Mesendoderm (in vitro differentiated cells): ENCODE measurements at regions not wholly inside any gene's neighbourhood (a gene's known extent, or its start where the extent isn't known, plus 50 kb on each side); places are given as distances from the start of the nearest gene placed in this dataset.

Experiments
- DNase-seq: peaks from one replicate; pipeline ENCODE4 v3.0.0; 2013
- H2AK5ac ChIP-seq: 2 replicates; pipeline ENCODE4 v1.6.1; 2013; ENCODE audit warnings: low read length, inconsistent platforms
- H2BK120ac ChIP-seq: 2 replicates; pipeline ENCODE4 v1.6.1; 2013; ENCODE audit warnings: low read depth, mild to moderate bottlenecking, low read length, moderate library complexity, mixed read lengths
- H2BK15ac ChIP-seq: replicated peaks from 2 replicates; pipeline ENCODE4 v1.6.1; 2013; ENCODE audit warnings: low read depth, mild to moderate bottlenecking, moderate library complexity
- H2BK5ac ChIP-seq: 2 replicates; pipeline ENCODE4 v1.6.1; 2013; ENCODE audit warnings: low read length, inconsistent platforms
- H3K18ac ChIP-seq: 2 replicates; pipeline ENCODE4 v1.6.1; 2013; ENCODE audit warnings: mild to moderate bottlenecking, low read length, mixed read lengths
- H3K23ac ChIP-seq: one replicate; pipeline ENCODE4 v1.6.1; 2013; ENCODE audit warnings: low read length
- H3K27ac ChIP-seq: 2 replicates; pipeline ENCODE4 v1.5.1; 2013; ENCODE audit warnings: low read depth, mild to moderate bottlenecking, inconsistent platforms, low read length, moderate library complexity
- H3K27me3 ChIP-seq: 2 replicates; pipeline ENCODE4 v1.6.1; 2013; ENCODE audit warnings: low read length, control low read depth, mild to moderate bottlenecking, inconsistent platforms; ENCODE audit not compliant: insufficient read depth, poor library complexity
- H3K36me3 ChIP-seq: 2 replicates; pipeline ENCODE4 v1.6.1; 2013; ENCODE audit warnings: low read length, inconsistent platforms; ENCODE audit not compliant: control insufficient read depth, insufficient read depth
- H3K4ac ChIP-seq: one replicate; pipeline ENCODE4 v1.6.1; 2013; ENCODE audit warnings: low read depth, mild to moderate bottlenecking, low read length, moderate library complexity
- H3K4me1 ChIP-seq: 2 replicates; pipeline ENCODE4 v1.6.1; 2013; ENCODE audit warnings: low read depth, low read length, inconsistent platforms; ENCODE audit not compliant: control insufficient read depth
- H3K4me2 ChIP-seq: 2 replicates; pipeline ENCODE4 v1.6.1; 2013; ENCODE audit warnings: low read length
- H3K4me3 ChIP-seq: 2 replicates; pipeline ENCODE4 v1.5.1; 2013; ENCODE audit warnings: mild to moderate bottlenecking, low read length
- H3K56ac ChIP-seq: one replicate; pipeline ENCODE4 v1.6.1; 2013; ENCODE audit warnings: low read length
- H3K79me1 ChIP-seq: 2 replicates; pipeline ENCODE4 v1.6.1; 2013; ENCODE audit warnings: low read length, inconsistent platforms
- H3K79me2 ChIP-seq: 2 replicates; pipeline ENCODE4 v1.6.1; 2013; ENCODE audit warnings: mild to moderate bottlenecking, low read length; ENCODE audit not compliant: control insufficient read depth, insufficient read depth
- H3K9ac ChIP-seq: 2 replicates; pipeline ENCODE4 v1.6.1; 2013; ENCODE audit warnings: low read length, inconsistent platforms
- H4K5ac ChIP-seq: one replicate; pipeline ENCODE4 v1.6.1; 2013; ENCODE audit warnings: low read length
- H4K8ac ChIP-seq: one replicate; pipeline ENCODE4 v1.6.1; 2013; ENCODE audit warnings: low read depth, mild to moderate bottlenecking, control low read depth, low read length, moderate library complexity
- WGBS: extraction: QIAGEN DNeasy Blood & Tissue Kit; methylation state at CpG from one replicate; pipeline ENCODE4 v1.1.7; 2013; ENCODE audit warnings: low lambda C conversion rate, missing lambda C conversion rate; ENCODE audit not compliant: insufficient coverage; ENCODE audit errors: extremely low coverage; 5-methylcytosine and 5-hydroxymethylcytosine counted together

- no peak overlapping the region for H3K4me3 ChIP-seq
These were observed 684.3 kb downstream of the QKI start for GRCh38 chr6:164098857-164099267.

GRCh38 chr6:164097551-164098398, 683.3 kb downstream of the QKI start:
- no peaks in the 10 kb centered on the region for H3K79me1 ChIP-seq
- H3K23ac ChIP-seq, result no peak overlapping the region
- H3K79me2 ChIP-seq, result no peaks in the 10 kb centered on the region
- H3K27ac ChIP-seq, result no peak overlapping the region
- no peak overlapping the region for H4K5ac ChIP-seq
- H2AK5ac ChIP-seq, result no peak overlapping the region
- H2BK15ac ChIP-seq, result peak overlapping the region; percentile 86
- no peak overlapping the region for H3K9ac ChIP-seq
- H3K4me1 ChIP-seq, result peaks cover 7% of the 10 kb centered on the region
- H4K8ac ChIP-seq, result no peak overlapping the region
- H3K56ac ChIP-seq, result no peak overlapping the region
- no peak overlapping the region for H3K4me3 ChIP-seq
- WGBS, result no CpG with 5 or more reads among the region's 11 CpGs
- no peaks in the 10 kb centered on the region for H3K36me3 ChIP-seq
- no peaks in the 10 kb centered on the region for H3K27me3 ChIP-seq
- no peak overlapping the region for H2BK5ac ChIP-seq
- H3K4me2 ChIP-seq, result no peak overlapping the region
- H2BK120ac ChIP-seq, result no peak overlapping the region
- no peak overlapping the region for H3K4ac ChIP-seq
- DNase-seq, result peak; percentile 72
- H3K18ac ChIP-seq, result no peak overlapping the region

More at GRCh38 chr6:164098857-164099267, 684.3 kb downstream of the QKI start:
- Histone ChIP-seq H3K79me1 (no peaks in the 10 kb centered on the region), H3K23ac (no peak overlapping the region), H3K27me3 (no peaks in the 10 kb centered on the region), H2BK120ac (no peak overlapping the region), H3K4ac (no peak overlapping the region), H3K4me2 (no peak overlapping the region), H3K18ac (peak overlapping the region; percentile 44), H3K27ac (no peak overlapping the region), H4K5ac (no peak overlapping the region), H2BK15ac (no peak overlapping the region), H3K56ac (no peak overlapping the region), H4K8ac (no peak overlapping the region), H3K79me2 (no peaks in the 10 kb centered on the region), H3K9ac (no peak overlapping the region), H2BK5ac (no peak overlapping the region), H3K36me3 (no peaks in the 10 kb centered on the region), H2AK5ac (no peak overlapping the region), H3K4me1 (peaks cover 8% of the 10 kb centered on the region)
- WGBS, result no CpG with 5 or more reads among the region's 9 CpGs
- peak; percentile 89 for DNase-seq

- no peak overlapping the region for H3K27ac ChIP-seq
- no peaks in the 10 kb centered on the region for H3K79me2 ChIP-seq
- no peak overlapping the region for H3K4me2 ChIP-seq
- no peak overlapping the region for H2AK5ac ChIP-seq
- H2BK120ac ChIP-seq, result no peak overlapping the region
- no peak overlapping the region for H3K18ac ChIP-seq
- no peak overlapping the region for H3K4ac ChIP-seq
- no peak overlapping the region for H3K9ac ChIP-seq
- no peaks in the 10 kb centered on the region for H3K79me1 ChIP-seq
- H4K5ac ChIP-seq, result no peak overlapping the region
- no peaks in the 10 kb centered on the region for H3K36me3 ChIP-seq
- no peaks in the 10 kb centered on the region for H3K27me3 ChIP-seq
- WGBS, result no CpG with 5 or more reads among the region's 4 CpGs
- no peak overlapping the region for H2BK15ac ChIP-seq
- no peak overlapping the region for H3K23ac ChIP-seq
- peak overlapping the region; percentile 3 for H3K56ac ChIP-seq
- no peak overlapping the region for H3K4me3 ChIP-seq
- H3K4me1 ChIP-seq, result peaks cover 5% of the 10 kb centered on the region
- DNase-seq, result no peak
- H2BK5ac ChIP-seq, result no peak overlapping the region
- H4K8ac ChIP-seq, result no peak overlapping the region
These were observed 682.5 kb downstream of the QKI start for GRCh38 chr6:164097056-164097455.

- WGBS, result no CpG with 5 or more reads among the region's 3 CpGs
- no peak overlapping the region for H2BK5ac ChIP-seq
- H4K8ac ChIP-seq, result no peak overlapping the region
- no peaks in the 10 kb centered on the region for H3K36me3 ChIP-seq
- H3K79me2 ChIP-seq, result no peaks in the 10 kb centered on the region
- no peak overlapping the region for H3K4ac ChIP-seq
- H2BK15ac ChIP-seq, result no peak overlapping the region
- H3K23ac ChIP-seq, result no peak overlapping the region
- H3K9ac ChIP-seq, result no peak overlapping the region
- H3K56ac ChIP-seq, result no peak overlapping the region
- no peaks in the 10 kb centered on the region for H3K79me1 ChIP-seq
- no peak overlapping the region for H3K27ac ChIP-seq
- no peak for DNase-seq
- H3K4me1 ChIP-seq, result peaks cover 5% of the 10 kb centered on the region
- H3K4me3 ChIP-seq, result no peak overlapping the region
- H3K27me3 ChIP-seq, result no peaks in the 10 kb centered on the region
- no peak overlapping the region for H3K4me2 ChIP-seq
- H4K5ac ChIP-seq, result no peak overlapping the region
- no peak overlapping the region for H2AK5ac ChIP-seq
- H2BK120ac ChIP-seq, result no peak overlapping the region
- H3K18ac ChIP-seq, result no peak overlapping the region
These were observed 680.5 kb downstream of the QKI start for GRCh38 chr6:164095056-164095455.

- Histone ChIP-seq H3K36me3 (no peaks in the 10 kb centered on the region), H3K4ac (no peak overlapping the region), H2BK120ac (no peak overlapping the region), H3K9ac (no peak overlapping the region), H2AK5ac (no peak overlapping the region), H3K4me1 (no peaks in the 10 kb centered on the region), H2BK15ac (no peak overlapping the region), H4K5ac (no peak overlapping the region), H3K23ac (no peak overlapping the region), H3K4me2 (no peak overlapping the region), H3K4me3 (no peak overlapping the region), H2BK5ac (no peak overlapping the region), H4K8ac (no peak overlapping the region), H3K27me3 (no peaks in the 10 kb centered on the region), H3K27ac (no peak overlapping the region), H3K56ac (no peak overlapping the region), H3K79me1 (no peaks in the 10 kb centered on the region), H3K79me2 (no peaks in the 10 kb centered on the region), H3K18ac (no peak overlapping the region)
- whole genome bisulfite sequencing, result no CpG with 5 or more reads among the region's 3 CpGs
- DNase-seq, result no peak
These were observed 673.4 kb downstream of the QKI start for GRCh38 chr6:164087870-164088269.

- Histone ChIP-seq H3K18ac (no peak overlapping the region), H2BK120ac (no peak overlapping the region), H2BK5ac (no peak overlapping the region), H3K27ac (no peak overlapping the region), H3K4me3 (no peak overlapping the region), H3K79me1 (no peaks in the 10 kb centered on the region), H3K9ac (no peak overlapping the region), H3K27me3 (no peaks in the 10 kb centered on the region), H3K23ac (no peak overlapping the region), H2BK15ac (no peak overlapping the region), H3K4ac (no peak overlapping the region), H3K56ac (no peak overlapping the region), H3K79me2 (no peaks in the 10 kb centered on the region), H3K4me2 (no peak overlapping the region), H3K4me1 (no peaks in the 10 kb centered on the region), H3K36me3 (no peaks in the 10 kb centered on the region), H2AK5ac (no peak overlapping the region), H4K8ac (no peak overlapping the region), H4K5ac (no peak overlapping the region)
- no CpG with 5 or more reads among the region's 2 CpGs for WGBS
- no peak for DNase-seq
These were observed 672.7 kb downstream of the QKI start for GRCh38 chr6:164087211-164087610.
